ENCODE measurements at regions not wholly inside any gene's neighbourhood (a gene's known extent, or its start where the extent isn't known, plus 50 kb on each side); places are given as distances from the start of the nearest gene placed in this dataset.
"Not testable (repeated sequence)": the region's sequence is repeated elsewhere in the genome, so short reads cannot be mapped to it uniquely, and the experiment has no call there.

- TF ChIP-seq CTCF (IDR thresholded peaks at IDR 0.05; ENCODE audit: low read depth, low read length, missing input control); NR2F2 (IDR thresholded peaks at IDR 0.05): not testable (repeated sequence)
These were observed 320.4 kb downstream of the CYRIA start for GRCh38 chr2:16345231-16345630.
